ENCODE measurements at regions not wholly inside any gene's neighbourhood (a gene's known extent, or its start where the extent isn't known, plus 50 kb on each side); places are given as distances from the start of the nearest gene placed in this dataset.

DNA sequence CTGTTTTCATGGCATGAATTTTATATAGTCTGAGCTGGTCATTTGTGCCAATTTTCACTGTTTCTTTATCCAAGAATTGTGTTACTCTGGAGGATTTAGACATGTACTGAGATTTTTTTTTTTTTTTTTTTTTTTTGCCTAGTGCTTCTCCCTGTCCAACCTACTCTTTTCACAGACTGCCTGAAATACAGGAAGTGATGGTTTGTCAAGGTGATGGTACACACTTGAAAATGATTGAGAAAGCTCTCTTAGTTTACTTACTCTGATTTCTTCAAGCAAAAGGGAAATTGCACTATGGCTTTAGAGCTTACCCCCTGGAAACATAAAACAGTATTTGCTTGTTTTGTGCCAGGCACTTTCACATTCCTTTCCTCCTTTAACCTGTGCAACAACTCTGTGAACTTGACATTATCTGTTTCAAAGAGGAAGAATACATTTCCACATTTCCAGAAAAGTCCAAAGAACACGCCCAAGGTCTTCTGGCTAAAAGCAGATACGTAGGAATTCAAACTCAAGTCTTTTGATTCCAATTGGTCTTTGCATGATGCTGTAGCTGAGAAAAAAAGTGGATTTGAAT lies 181.1 kb downstream of the SLC15A5 start:
- Histone ChIP-seq H3K27ac (ENCODE audit: insufficient read depth, low read depth, low read length) (no peak overlapping the region), H3K27me3 (ENCODE audit: control insufficient read depth in 2 of 2, insufficient read depth in 2 of 2, low read length in 2 of 2) (no peaks in the 10 kb centered on the region), H3K9ac (replicated peaks; ENCODE audit: extremely low read depth, insufficient read depth, low read length) (no peak overlapping the region), H2AFZ (ENCODE audit: low read depth, low read length) (no peak overlapping the region), H3K79me2 (ENCODE audit: control insufficient read depth, insufficient read depth, low read length) (no peaks in the 10 kb centered on the region), H3K4me3 (replicated peaks in 1 of 3; ENCODE audit: insufficient read depth in 1 of 3, low read depth in 1 of 3, low read length in 3 of 3) (no peak overlapping the region), H3K4me1 (ENCODE audit: control insufficient read depth, extremely low read depth, insufficient read depth, low read length) (no peaks in the 10 kb centered on the region), H3K4me2 (ENCODE audit: insufficient read depth, low read length) (no peak overlapping the region), H4K20me1 (replicated peaks; ENCODE audit: control insufficient read depth, extremely low read depth, insufficient read depth, low read length) (no peaks in the 10 kb centered on the region), H3K9me1 (replicated peaks; ENCODE audit: control insufficient read depth, extremely low read depth, insufficient read depth, low read length) (no peaks in the 10 kb centered on the region), H3K36me3 (ENCODE audit: control insufficient read depth in 2 of 2, extremely low read depth in 1 of 2, insufficient read depth in 2 of 2, low read length in 2 of 2) (no peaks in the 10 kb centered on the region), H3K9me3 (replicated peaks; ENCODE audit: control insufficient read depth, insufficient read depth, low read length) (no peaks in the 10 kb centered on the region)
- no peak for DNase-seq (ENCODE audit: low read depth, low spot score)
- no peak for FAIRE-seq
- POLR2A ChIA-PET, result interaction anchor here (0.7 kb wide), 1 partner anchor 8 kb away, joined by 5 read pairs; no protein-coding TSS in a partner anchor
- intact Hi-C loops (cut with micrococcal nuclease) (no loop called here), dilution Hi-C loops (cut with MboI; ENCODE audit: extremely low pct_ligation_motif_present, low sequenced_read_pairs) (no loop called here)
- CTCF ChIA-PET, result interaction anchor here (1.0 to 1.3 kb wide), 2 partner anchors 9 to 19 kb away, joined by 3 read pairs; no protein-coding TSS in a partner anchor
- no peak for TF ChIP-seq POLR2AphosphoS5 (IDR thresholded peaks at IDR 0.05; ENCODE audit: insufficient read depth, low read depth, low read length)
- TF ChIP-seq, protein P1, sequence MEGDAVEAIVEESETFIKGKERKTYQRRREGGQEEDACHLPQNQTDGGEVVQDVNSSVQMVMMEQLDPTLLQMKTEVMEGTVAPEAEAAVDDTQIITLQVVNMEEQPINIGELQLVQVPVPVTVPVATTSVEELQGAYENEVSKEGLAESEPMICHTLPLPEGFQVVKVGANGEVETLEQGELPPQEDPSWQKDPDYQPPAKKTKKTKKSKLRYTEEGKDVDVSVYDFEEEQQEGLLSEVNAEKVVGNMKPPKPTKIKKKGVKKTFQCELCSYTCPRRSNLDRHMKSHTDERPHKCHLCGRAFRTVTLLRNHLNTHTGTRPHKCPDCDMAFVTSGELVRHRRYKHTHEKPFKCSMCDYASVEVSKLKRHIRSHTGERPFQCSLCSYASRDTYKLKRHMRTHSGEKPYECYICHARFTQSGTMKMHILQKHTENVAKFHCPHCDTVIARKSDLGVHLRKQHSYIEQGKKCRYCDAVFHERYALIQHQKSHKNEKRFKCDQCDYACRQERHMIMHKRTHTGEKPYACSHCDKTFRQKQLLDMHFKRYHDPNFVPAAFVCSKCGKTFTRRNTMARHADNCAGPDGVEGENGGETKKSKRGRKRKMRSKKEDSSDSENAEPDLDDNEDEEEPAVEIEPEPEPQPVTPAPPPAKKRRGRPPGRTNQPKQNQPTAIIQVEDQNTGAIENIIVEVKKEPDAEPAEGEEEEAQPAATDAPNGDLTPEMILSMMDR (IDR thresholded peaks at IDR 0.05; ENCODE audit: extremely low read depth in 1 of 2, insufficient read depth in 1 of 2, low read depth in 1 of 2, low read length in 2 of 2), result no peak
- no peak for TF ChIP-seq GATA2 (IDR thresholded peaks at IDR 0.05; ENCODE audit: insufficient read depth, insufficient read length, low read depth, low read length)
- no peak for TF ChIP-seq FOS (IDR thresholded peaks at IDR 0.05; ENCODE audit: borderline replicate concordance, insufficient read depth, low read length)
- no peak for TF ChIP-seq POLR2A (IDR thresholded peaks at IDR 0.05; ENCODE audit: low read depth, low read length)
- TF ChIP-seq MYC (IDR thresholded peaks at IDR 0.05; ENCODE audit: low read depth, low read length), result no peak
- no peak for TF ChIP-seq MAX (IDR thresholded peaks at IDR 0.05; ENCODE audit: insufficient read depth, insufficient read length)
- no peak for TF ChIP-seq JUN (IDR thresholded peaks at IDR 0.05; ENCODE audit: borderline replicate concordance, insufficient read depth, insufficient read length, low read depth)
- TF ChIP-seq EZH2 (IDR thresholded peaks at IDR 0.05; ENCODE audit: borderline replicate concordance, low read depth, low read length, severe bottlenecking), result no peak
- no TSS peak for BruUV-seq (replicated peaks)
